ENCODE measurements at regions not wholly inside any gene's neighbourhood (a gene's known extent, or its start where the extent isn't known, plus 50 kb on each side); places are given as distances from the start of the nearest gene placed in this dataset.

GRCh38 chr21:28110074-28110473 lies 882.6 kb downstream of the LTN1 start:
- no peaks in the 10 kb centered on the region for H3K9me1 ChIP-seq (replicated peaks; ENCODE audit: control insufficient read depth, extremely low read depth, insufficient read depth, low read length)
- intact Hi-C loops (cut with micrococcal nuclease) (loop anchor here (2.0 to 5.0 kb wide), 2 partner anchors 227 to 413 kb away; no protein-coding TSS in a partner anchor), dilution Hi-C loops (cut with MboI; ENCODE audit: extremely low pct_ligation_motif_present, low sequenced_read_pairs) (no loop called here)
- FAIRE-seq (no peak), DNase-seq (ENCODE audit: low read depth, low spot score) (no peak)
- no peak overlapping the region for H3K9ac ChIP-seq (replicated peaks; ENCODE audit: extremely low read depth, insufficient read depth, low read length)
- H3K4me1 ChIP-seq (ENCODE audit: control insufficient read depth, extremely low read depth, insufficient read depth, low read length), result peaks cover 24% of the 10 kb centered on the region
- CTCF ChIA-PET, result no interaction called here
- no peaks in the 10 kb centered on the region for H3K79me2 ChIP-seq (ENCODE audit: control insufficient read depth, insufficient read depth, low read length)
- H3K4me3 ChIP-seq (replicated peaks in 1 of 3; ENCODE audit: insufficient read depth in 1 of 3, low read depth in 1 of 3, low read length in 3 of 3), result no peak overlapping the region
- no peak overlapping the region for H3K27ac ChIP-seq (ENCODE audit: insufficient read depth, low read depth, low read length)
- H4K20me1 ChIP-seq (replicated peaks; ENCODE audit: control insufficient read depth, extremely low read depth, insufficient read depth, low read length), result no peaks in the 10 kb centered on the region
- BruUV-seq (replicated peaks), result no TSS peak
- H3K27me3 ChIP-seq (ENCODE audit: control insufficient read depth in 2 of 2, insufficient read depth in 2 of 2, low read length in 2 of 2), result no peaks in the 10 kb centered on the region
- POLR2A ChIA-PET, result no interaction called here
- H3K9me3 ChIP-seq (replicated peaks; ENCODE audit: control insufficient read depth, insufficient read depth, low read length), result no peaks in the 10 kb centered on the region
- no peak overlapping the region for H2AFZ ChIP-seq (ENCODE audit: low read depth, low read length)
- H3K4me2 ChIP-seq (ENCODE audit: insufficient read depth, low read length), result no peak overlapping the region
- H3K36me3 ChIP-seq (ENCODE audit: control insufficient read depth in 2 of 2, extremely low read depth in 1 of 2, insufficient read depth in 2 of 2, low read length in 2 of 2), result no peaks in the 10 kb centered on the region
- no peak for TF ChIP-seq CTCF (IDR thresholded peaks at IDR 0.05; ENCODE audit: extremely low read depth in 1 of 2, insufficient read depth in 1 of 2, low read depth in 1 of 2, low read length in 2 of 2)

- BruUV-seq (replicated peaks), result no TSS peak
- POLR2A ChIA-PET, result no interaction called here
- DNase-seq (ENCODE audit: low read depth, low spot score) (peak; percentile 55), FAIRE-seq (no peak)
- Histone ChIP-seq H2AFZ (ENCODE audit: low read depth, low read length) (peak overlapping the region; percentile 60), H3K9ac (replicated peaks; ENCODE audit: extremely low read depth, insufficient read depth, low read length) (no peak overlapping the region), H3K4me1 (ENCODE audit: control insufficient read depth, extremely low read depth, insufficient read depth, low read length) (peaks cover 21% of the 10 kb centered on the region), H3K9me1 (replicated peaks; ENCODE audit: control insufficient read depth, extremely low read depth, insufficient read depth, low read length) (no peaks in the 10 kb centered on the region), H4K20me1 (replicated peaks; ENCODE audit: control insufficient read depth, extremely low read depth, insufficient read depth, low read length) (no peaks in the 10 kb centered on the region), H3K4me2 (ENCODE audit: insufficient read depth, low read length) (peak overlapping the region; percentile 50), H3K4me3 (replicated peaks in 1 of 3; ENCODE audit: insufficient read depth in 1 of 3, low read depth in 1 of 3, low read length in 3 of 3) (no peak overlapping the region), H3K9me3 (replicated peaks; ENCODE audit: control insufficient read depth, insufficient read depth, low read length) (no peaks in the 10 kb centered on the region), H3K27me3 (ENCODE audit: control insufficient read depth in 2 of 2, insufficient read depth in 2 of 2, low read length in 2 of 2) (no peaks in the 10 kb centered on the region), H3K27ac (ENCODE audit: insufficient read depth, low read depth, low read length) (no peak overlapping the region), H3K79me2 (ENCODE audit: control insufficient read depth, insufficient read depth, low read length) (no peaks in the 10 kb centered on the region), H3K36me3 (ENCODE audit: control insufficient read depth in 2 of 2, extremely low read depth in 1 of 2, insufficient read depth in 2 of 2, low read length in 2 of 2) (no peaks in the 10 kb centered on the region)
- TF ChIP-seq CTCF (IDR thresholded peaks at IDR 0.05; ENCODE audit: extremely low read depth in 1 of 2, insufficient read depth in 1 of 2, low read depth in 1 of 2, low read length in 2 of 2) (no peak), MYC (IDR thresholded peaks at IDR 0.05; ENCODE audit: low read depth, low read length) (no peak), FOS (IDR thresholded peaks at IDR 0.05; ENCODE audit: borderline replicate concordance, insufficient read depth, low read length) (peak; percentile 4), GATA2 (IDR thresholded peaks at IDR 0.05; ENCODE audit: insufficient read depth, insufficient read length, low read depth, low read length) (peak; percentile 55)
- CTCF ChIA-PET, result no interaction called here
- intact Hi-C loops (cut with micrococcal nuclease) (loop anchor here (2.0 to 5.0 kb wide), 2 partner anchors 178 to 1259 kb away; partner anchors contain the start of gene ADAMTS1), dilution Hi-C loops (cut with MboI; ENCODE audit: extremely low pct_ligation_motif_present, low sequenced_read_pairs) (no loop called here)
Measured at GRCh38 chr21:28106370-28106890, 886.2 kb downstream of the LTN1 start.
